ENCODE measurements at regions not wholly inside any gene's neighbourhood (a gene's known extent, or its start where the extent isn't known, plus 50 kb on each side); places are given as distances from the start of the nearest gene placed in this dataset.

- H3K4me3 Mint-ChIP-seq, result no peak overlapping the region
- H3K27me3 Mint-ChIP-seq (ENCODE audit: low read depth, poor library complexity), result no peaks in the 10 kb centered on the region
- no peaks in the 10 kb centered on the region for H3K9me3 Mint-ChIP-seq
- H3K36me3 Mint-ChIP-seq (ENCODE audit: low read depth), result no peaks in the 10 kb centered on the region
- H3K27ac Mint-ChIP-seq, result peak overlapping the region; percentile 64
- no peak for TF ChIP-seq CTCF (IDR thresholded peaks at IDR 0.05)
- peaks cover 86% of the 10 kb centered on the region for H3K4me1 Mint-ChIP-seq
- DNase-seq, result no peak
Observed at GRCh38 chr5:138654281-138654867, 79.2 kb upstream of the HSPA9 start.

GRCh38 chr5:138653502-138653901 is 78.3 kb upstream of the HSPA9 start:
- no peak for DNase-seq

GRCh38 chr5:138651767-138652117 is 76.5 kb upstream of the HSPA9 start:
- no peaks in the 10 kb centered on the region for H3K36me3 Mint-ChIP-seq (ENCODE audit: low read depth)
- H3K27ac Mint-ChIP-seq, result peak overlapping the region; percentile 93
- H3K4me3 Mint-ChIP-seq, result peak overlapping the region; percentile 55
- peaks cover 100% of the 10 kb centered on the region for H3K4me1 Mint-ChIP-seq
- H3K9me3 Mint-ChIP-seq, result no peaks in the 10 kb centered on the region
- no peak for TF ChIP-seq CTCF (IDR thresholded peaks at IDR 0.05)
- no peaks in the 10 kb centered on the region for H3K27me3 Mint-ChIP-seq (ENCODE audit: low read depth, poor library complexity)
- DNase-seq, result no peak

More at GRCh38 chr5:138653502-138653901, 78.3 kb upstream of the HSPA9 start:
- H3K9me3 Mint-ChIP-seq, result no peaks in the 10 kb centered on the region
- no peaks in the 10 kb centered on the region for H3K27me3 Mint-ChIP-seq (ENCODE audit: low read depth, poor library complexity)
- no peaks in the 10 kb centered on the region for H3K36me3 Mint-ChIP-seq (ENCODE audit: low read depth)
- H3K4me3 Mint-ChIP-seq, result no peak overlapping the region
- peak overlapping the region; percentile 77 for H3K27ac Mint-ChIP-seq
- H3K4me1 Mint-ChIP-seq, result peaks cover 91% of the 10 kb centered on the region
- no peak for TF ChIP-seq CTCF (IDR thresholded peaks at IDR 0.05)

GRCh38 chr5:138651058-138651766 is 76.0 kb upstream of the HSPA9 start:
- Mint-ChIP-seq H3K27ac (peak overlapping the region; percentile 98), H3K27me3 (ENCODE audit: low read depth, poor library complexity) (no peaks in the 10 kb centered on the region), H3K9me3 (no peaks in the 10 kb centered on the region), H3K4me3 (peak overlapping the region; percentile 56), H3K4me1 (peaks cover 100% of the 10 kb centered on the region), H3K36me3 (ENCODE audit: low read depth) (no peaks in the 10 kb centered on the region)
- peak; percentile 50 for DNase-seq
- TF ChIP-seq CTCF (IDR thresholded peaks at IDR 0.05), result no peak

- H3K4me1 Mint-ChIP-seq, result peaks cover 97% of the 10 kb centered on the region
- DNase-seq, result no peak
- peak overlapping the region; percentile 93 for H3K27ac Mint-ChIP-seq
- H3K4me3 Mint-ChIP-seq, result peak overlapping the region; percentile 31
- no peaks in the 10 kb centered on the region for H3K36me3 Mint-ChIP-seq (ENCODE audit: low read depth)
- peaks cover 3% of the 10 kb centered on the region for H3K27me3 Mint-ChIP-seq (ENCODE audit: low read depth, poor library complexity)
- no peak for TF ChIP-seq CTCF (IDR thresholded peaks at IDR 0.05)
- H3K9me3 Mint-ChIP-seq, result no peaks in the 10 kb centered on the region
Observed at GRCh38 chr5:138650196-138650595, 75.0 kb upstream of the HSPA9 start.

GRCh38 chr5:138649775-138650174 is 74.6 kb upstream of the HSPA9 start:
- Mint-ChIP-seq H3K36me3 (ENCODE audit: low read depth) (no peaks in the 10 kb centered on the region), H3K4me1 (peaks cover 97% of the 10 kb centered on the region), H3K27ac (peak overlapping the region; percentile 93), H3K9me3 (no peaks in the 10 kb centered on the region), H3K27me3 (ENCODE audit: low read depth, poor library complexity) (peaks cover 3% of the 10 kb centered on the region), H3K4me3 (peak overlapping the region; percentile 31)
- no peak for DNase-seq
- TF ChIP-seq CTCF (IDR thresholded peaks at IDR 0.05), result no peak

Measured in nephron progenitor cell (in vitro differentiated cells).